ENCODE measurements at regions not wholly inside any gene's neighbourhood (a gene's known extent, or its start where the extent isn't known, plus 50 kb on each side); places are given as distances from the start of the nearest gene placed in this dataset.

GRCh38 chr4:3363411-3364141 is 70.8 kb downstream of the RGS12 start:
- TF ChIP-seq, protein P1, sequence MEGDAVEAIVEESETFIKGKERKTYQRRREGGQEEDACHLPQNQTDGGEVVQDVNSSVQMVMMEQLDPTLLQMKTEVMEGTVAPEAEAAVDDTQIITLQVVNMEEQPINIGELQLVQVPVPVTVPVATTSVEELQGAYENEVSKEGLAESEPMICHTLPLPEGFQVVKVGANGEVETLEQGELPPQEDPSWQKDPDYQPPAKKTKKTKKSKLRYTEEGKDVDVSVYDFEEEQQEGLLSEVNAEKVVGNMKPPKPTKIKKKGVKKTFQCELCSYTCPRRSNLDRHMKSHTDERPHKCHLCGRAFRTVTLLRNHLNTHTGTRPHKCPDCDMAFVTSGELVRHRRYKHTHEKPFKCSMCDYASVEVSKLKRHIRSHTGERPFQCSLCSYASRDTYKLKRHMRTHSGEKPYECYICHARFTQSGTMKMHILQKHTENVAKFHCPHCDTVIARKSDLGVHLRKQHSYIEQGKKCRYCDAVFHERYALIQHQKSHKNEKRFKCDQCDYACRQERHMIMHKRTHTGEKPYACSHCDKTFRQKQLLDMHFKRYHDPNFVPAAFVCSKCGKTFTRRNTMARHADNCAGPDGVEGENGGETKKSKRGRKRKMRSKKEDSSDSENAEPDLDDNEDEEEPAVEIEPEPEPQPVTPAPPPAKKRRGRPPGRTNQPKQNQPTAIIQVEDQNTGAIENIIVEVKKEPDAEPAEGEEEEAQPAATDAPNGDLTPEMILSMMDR (conservative IDR thresholded peaks at IDR 0.05; ENCODE audit: low read depth, low read length), result no peak
- no peak for TF ChIP-seq EZH2 (IDR thresholded peaks at IDR 0.05; ENCODE audit: low read length, unreplicated experiment)
